HCT116 (cell line): ENCODE measurements at regions not wholly inside any gene's neighbourhood (a gene's known extent, or its start where the extent isn't known, plus 50 kb on each side); places are given as distances from the start of the nearest gene placed in this dataset.

Experiments used
- ATAC-seq: fragments of 200-7000 bp; cut with Tn5 transposase; 2 replicates; pipeline ENCODE4 v1.9.1; 2020; ENCODE audit warnings: mild to moderate bottlenecking, moderate library complexity
- BruUV-seq: library from RNA; stranded (reverse); fragments of 400-500 nt; replicated peaks from 2 replicates; lab custom pipeline; 2021; lab: Mats Ljungman, UMichigan
- CTCF ChIA-PET: fragments of 300-600 bp; sonication (Branson Sonifier 250); formaldehyde crosslinking; loops from one replicate; lab custom pipeline; 2021; ENCODE audit warnings: antibody characterized with exemption; lab: Charles Lee
- POLR2A ChIA-PET: fragments of 300-600, 350-600 bp; sonication (Branson Sonifier 250); formaldehyde crosslinking; loops from one replicate; lab custom pipeline; 2021; ENCODE audit warnings: antibody characterized with exemption; lab: Charles Lee
- RAD21 ChIA-PET, 2 experiments: fragments of 300-600 bp; sonication (Branson Sonifier 250); formaldehyde crosslinking; loops; one replicate each; lab custom pipeline; 2023; ENCODE audit warnings: low total read pairs in 2 of 2; ENCODE audit not compliant: uncharacterized antibody in 2 of 2, unreplicated experiment in 2 of 2, low non-redundant PET in 1 of 2; lab: Charles Lee
- DNase-seq: peaks from one replicate; pipeline ENCODE4 v3.0.0-alpha.2; 2010; ENCODE audit warnings: low read depth, low spot score
- H2AFZ ChIP-seq: fragments of 200-600 bp; shearing (Covaris generic), sonication (generic); 2 replicates; pipeline ENCODE4 v1.6.1; 2017; ENCODE audit warnings: low read depth, mixed run types, mixed read lengths, antibody characterized with exemption, low read length; ENCODE audit not compliant: poor library complexity, severe bottlenecking
- H3K27ac ChIP-seq: 2 replicates; pipeline ENCODE4 v1.5.1; 2012; ENCODE audit warnings: low read depth, low read length
- H3K27me3 ChIP-seq: fragments of 200-600 bp; sonication (generic); 2 replicates; pipeline ENCODE4 v1.6.1; 2016; ENCODE audit warnings: mixed run types, low read length, mixed read lengths; ENCODE audit not compliant: insufficient read depth
- H3K36me3 ChIP-seq, 2 experiments: fragments of 200-500 bp in 1 of 2; fragments of 200-600 bp in 1 of 2; sonication (Bioruptor generic) in 1 of 2; sonication (generic) in 1 of 2; 2 replicates each; pipeline versions ENCODE4 v1.5.1 to v1.6.1; 2014 to 2016; ENCODE audit warnings: low read length in 2 of 2, inconsistent platforms in 1 of 2, mixed read lengths in 1 of 2, mixed run types in 1 of 2; ENCODE audit not compliant: insufficient read depth in 2 of 2, control insufficient read depth in 1 of 2
- H3K4me1 ChIP-seq, 2 experiments: fragments of 200-600 bp in 1 of 2; sonication (generic) in 1 of 2; 2 replicates each; pipeline versions ENCODE4 v1.5.1 to v1.6.1; 2012 to 2017; ENCODE audit warnings: low read length in 2 of 2, inconsistent platforms in 1 of 2, mild to moderate bottlenecking in 1 of 2, mixed read lengths in 1 of 2, mixed run types in 1 of 2, moderate library complexity in 1 of 2; ENCODE audit not compliant: insufficient read depth in 2 of 2, control insufficient read depth in 1 of 2
- H3K4me2 ChIP-seq: fragments of 200-600 bp; sonication (generic); 2 replicates; pipeline ENCODE4 v1.6.1; 2017; ENCODE audit warnings: mixed run types, low read length, mixed read lengths
- H3K4me3 ChIP-seq, 2 experiments: fragments of 200-600 bp in 1 of 2; sonication (generic) in 1 of 2; replicated peaks in 1 of 2; 2 replicates each; pipeline ENCODE4 v1.5.1; 2011 to 2016; ENCODE audit warnings: low read length in 2 of 2, control low read depth in 1 of 2, low read depth in 1 of 2, mild to moderate bottlenecking in 1 of 2, mixed read lengths in 1 of 2, mixed run types in 1 of 2
- H3K79me2 ChIP-seq: fragments of 200-600 bp; sonication (generic); 2 replicates; pipeline ENCODE4 v1.6.1; 2017; ENCODE audit warnings: mild to moderate bottlenecking, mixed run types, low read length, moderate library complexity, mixed read lengths; ENCODE audit not compliant: insufficient read depth
- H3K9ac ChIP-seq: fragments of 200-600 bp; sonication (generic); 2 replicates; pipeline ENCODE4 v1.6.1; 2016; ENCODE audit warnings: low read length, mixed read lengths
- H3K9me2 ChIP-seq: fragments of 200-600 bp; sonication (generic), shearing (Covaris generic); 2 replicates; pipeline ENCODE4 v1.6.1; 2017; ENCODE audit warnings: mixed run types, mild to moderate bottlenecking, moderate library complexity; ENCODE audit not compliant: insufficient read depth
- H3K9me3 ChIP-seq, 2 experiments: fragments of 200-500 bp in 1 of 2; fragments of 200-600 bp in 1 of 2; sonication (Bioruptor generic) in 1 of 2; sonication (generic) in 1 of 2; 2 replicates each; pipeline ENCODE4 v1.6.1; 2014 to 2017; ENCODE audit warnings: low read length in 2 of 2, mixed read lengths in 2 of 2, inconsistent platforms in 1 of 2, low read depth in 1 of 2, mild to moderate bottlenecking in 1 of 2, mixed run types in 1 of 2, moderate library complexity in 1 of 2; ENCODE audit not compliant: control insufficient read depth in 1 of 2, insufficient read depth in 1 of 2
- H4K20me1 ChIP-seq: fragments of 200-600 bp; sonication (generic), shearing (Covaris generic); 2 replicates; pipeline ENCODE4 v1.6.1; 2017; ENCODE audit warnings: mixed run types, mild to moderate bottlenecking, moderate library complexity; ENCODE audit not compliant: insufficient read depth
- CBX3 ChIP-seq: IDR thresholded peaks from 2 replicates; pipeline ENCODE4 v1.6.1; 2012; ENCODE audit warnings: low read depth
- CEBPB ChIP-seq: IDR thresholded peaks from 2 replicates; pipeline ENCODE4 v1.6.1; 2012; ENCODE audit warnings: low read depth
- EGR1 ChIP-seq: IDR thresholded peaks from 2 replicates; pipeline ENCODE4 v1.6.1; 2012; ENCODE audit warnings: low read depth
- ELF1 ChIP-seq: IDR thresholded peaks from 2 replicates; pipeline ENCODE4 v1.6.1; 2012; ENCODE audit warnings: low read depth, borderline replicate concordance
- EZH2phosphoT487 ChIP-seq: fragments of 200-600 bp; IDR thresholded peaks from 2 replicates; pipeline ENCODE4 v1.6.1; 2018; ENCODE audit warnings: antibody characterized with exemption, borderline replicate concordance
- FOSL1 ChIP-seq: IDR thresholded peaks from 2 replicates; pipeline ENCODE4 v1.6.1; 2012; ENCODE audit warnings: low read depth
- MAX ChIP-seq: IDR thresholded peaks from 2 replicates; pipeline ENCODE4 v1.6.1; 2012
- POLR2A ChIP-seq: IDR thresholded peaks from 2 replicates; pipeline ENCODE4 v1.7.0; 2011; ENCODE audit warnings: borderline replicate concordance; ENCODE audit not compliant: insufficient read depth, insufficient read length; ENCODE audit errors: extremely low read depth
- RAD21 ChIP-seq: IDR thresholded peaks from 2 replicates; pipeline ENCODE4 v1.6.1; 2012; ENCODE audit warnings: low read depth, mild to moderate bottlenecking
- SIN3A ChIP-seq: IDR thresholded peaks from 2 replicates; pipeline ENCODE4 v1.6.1; 2012; ENCODE audit warnings: low read depth
- SRF ChIP-seq: IDR thresholded peaks from 2 replicates; pipeline ENCODE4 v1.6.1; 2012; ENCODE audit warnings: low read depth
- TCF7L2 ChIP-seq: IDR thresholded peaks from 2 replicates; pipeline ENCODE4 v1.7.0; 2011; ENCODE audit warnings: borderline replicate concordance, inconsistent platforms; ENCODE audit not compliant: insufficient read depth, insufficient read length; ENCODE audit errors: extremely low read depth
- YY1 ChIP-seq: IDR thresholded peaks from 2 replicates; pipeline ENCODE4 v1.6.1; 2011; ENCODE audit warnings: low read length, low read depth, moderate library complexity, mild to moderate bottlenecking; ENCODE audit not compliant: insufficient replicate concordance; ENCODE audit errors: extremely low read depth
- ZBTB33 ChIP-seq: IDR thresholded peaks from 2 replicates; pipeline ENCODE4 v1.6.1; 2011; ENCODE audit warnings: mild to moderate bottlenecking, low read length, moderate library complexity; ENCODE audit not compliant: insufficient replicate concordance; ENCODE audit errors: extremely low read depth
- ZNF274 ChIP-seq: fragments of 200-500 bp; sonication (Bioruptor generic); IDR thresholded peaks from 2 replicates; pipeline ENCODE4 v1.6.1; 2014; ENCODE audit warnings: mild to moderate bottlenecking, low read depth, low read length, inconsistent platforms
- intact Hi-C: fragments of 100-400 bp; cut with micrococcal nuclease; formaldehyde crosslinking; loops from 2 replicates; pipeline ENCODE4 v1.10.0; 2022
- TF ChIP-seq, protein P1 (sequence below): IDR thresholded peaks from 2 replicates; pipeline ENCODE4 v1.6.1; 2012; ENCODE audit warnings: low read depth

GRCh38 chr4:128590773-128591172, 218.7 kb upstream of the JADE1 start (continued):
- TF ChIP-seq, protein P1, sequence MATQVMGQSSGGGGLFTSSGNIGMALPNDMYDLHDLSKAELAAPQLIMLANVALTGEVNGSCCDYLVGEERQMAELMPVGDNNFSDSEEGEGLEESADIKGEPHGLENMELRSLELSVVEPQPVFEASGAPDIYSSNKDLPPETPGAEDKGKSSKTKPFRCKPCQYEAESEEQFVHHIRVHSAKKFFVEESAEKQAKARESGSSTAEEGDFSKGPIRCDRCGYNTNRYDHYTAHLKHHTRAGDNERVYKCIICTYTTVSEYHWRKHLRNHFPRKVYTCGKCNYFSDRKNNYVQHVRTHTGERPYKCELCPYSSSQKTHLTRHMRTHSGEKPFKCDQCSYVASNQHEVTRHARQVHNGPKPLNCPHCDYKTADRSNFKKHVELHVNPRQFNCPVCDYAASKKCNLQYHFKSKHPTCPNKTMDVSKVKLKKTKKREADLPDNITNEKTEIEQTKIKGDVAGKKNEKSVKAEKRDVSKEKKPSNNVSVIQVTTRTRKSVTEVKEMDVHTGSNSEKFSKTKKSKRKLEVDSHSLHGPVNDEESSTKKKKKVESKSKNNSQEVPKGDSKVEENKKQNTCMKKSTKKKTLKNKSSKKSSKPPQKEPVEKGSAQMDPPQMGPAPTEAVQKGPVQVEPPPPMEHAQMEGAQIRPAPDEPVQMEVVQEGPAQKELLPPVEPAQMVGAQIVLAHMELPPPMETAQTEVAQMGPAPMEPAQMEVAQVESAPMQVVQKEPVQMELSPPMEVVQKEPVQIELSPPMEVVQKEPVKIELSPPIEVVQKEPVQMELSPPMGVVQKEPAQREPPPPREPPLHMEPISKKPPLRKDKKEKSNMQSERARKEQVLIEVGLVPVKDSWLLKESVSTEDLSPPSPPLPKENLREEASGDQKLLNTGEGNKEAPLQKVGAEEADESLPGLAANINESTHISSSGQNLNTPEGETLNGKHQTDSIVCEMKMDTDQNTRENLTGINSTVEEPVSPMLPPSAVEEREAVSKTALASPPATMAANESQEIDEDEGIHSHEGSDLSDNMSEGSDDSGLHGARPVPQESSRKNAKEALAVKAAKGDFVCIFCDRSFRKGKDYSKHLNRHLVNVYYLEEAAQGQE: no peak
- no peak for TF ChIP-seq TCF7L2
- no peak for TF ChIP-seq CBX3
- no peak for TF ChIP-seq SRF

GRCh38 chr4:128590034-128590740, 219.3 kb upstream of the JADE1 start:
- H2AFZ ChIP-seq: no peak overlapping the region
- BruUV-seq: no TSS peak
- no peaks in the 10 kb centered on the region for H4K20me1 ChIP-seq
- no peak for ATAC-seq
- no peaks in the 10 kb centered on the region for H3K79me2 ChIP-seq
- H3K27ac ChIP-seq: no peak overlapping the region
- H3K4me1 ChIP-seq: no peaks in the 10 kb centered on the region; a peak in 1 of 4 replicates
- H3K4me3 ChIP-seq: no peak overlapping the region
- H3K9ac ChIP-seq: no peak overlapping the region
- no peaks in the 10 kb centered on the region for H3K27me3 ChIP-seq
- CTCF ChIA-PET: no interaction called here
- H3K36me3 ChIP-seq: no peaks in the 10 kb centered on the region
- no peak overlapping the region for H3K4me2 ChIP-seq
- DNase-seq: no peak
- POLR2A ChIA-PET: no interaction called here
- H3K9me2 ChIP-seq: no peaks in the 10 kb centered on the region
- no peaks in the 10 kb centered on the region for H3K9me3 ChIP-seq
- intact Hi-C loops: no loop called here
- RAD21 ChIA-PET: no interaction called here
- TF ChIP-seq SIN3A: no peak
- TF ChIP-seq, protein P1: no peak
- no peak for TF ChIP-seq FOSL1
- TF ChIP-seq TCF7L2: no peak
- no peak for TF ChIP-seq ZNF274
- TF ChIP-seq YY1: no peak
- TF ChIP-seq EZH2phosphoT487: no peak
- TF ChIP-seq MAX: no peak
- no peak for TF ChIP-seq CEBPB
- no peak for TF ChIP-seq ZBTB33
- TF ChIP-seq RAD21: no peak
- TF ChIP-seq ELF1: no peak
- no peak for TF ChIP-seq POLR2A
- TF ChIP-seq EGR1: no peak
